ENCODE measurements at regions not wholly inside any gene's neighbourhood (a gene's known extent, or its start where the extent isn't known, plus 50 kb on each side); places are given as distances from the start of the nearest gene placed in this dataset.

DNA sequence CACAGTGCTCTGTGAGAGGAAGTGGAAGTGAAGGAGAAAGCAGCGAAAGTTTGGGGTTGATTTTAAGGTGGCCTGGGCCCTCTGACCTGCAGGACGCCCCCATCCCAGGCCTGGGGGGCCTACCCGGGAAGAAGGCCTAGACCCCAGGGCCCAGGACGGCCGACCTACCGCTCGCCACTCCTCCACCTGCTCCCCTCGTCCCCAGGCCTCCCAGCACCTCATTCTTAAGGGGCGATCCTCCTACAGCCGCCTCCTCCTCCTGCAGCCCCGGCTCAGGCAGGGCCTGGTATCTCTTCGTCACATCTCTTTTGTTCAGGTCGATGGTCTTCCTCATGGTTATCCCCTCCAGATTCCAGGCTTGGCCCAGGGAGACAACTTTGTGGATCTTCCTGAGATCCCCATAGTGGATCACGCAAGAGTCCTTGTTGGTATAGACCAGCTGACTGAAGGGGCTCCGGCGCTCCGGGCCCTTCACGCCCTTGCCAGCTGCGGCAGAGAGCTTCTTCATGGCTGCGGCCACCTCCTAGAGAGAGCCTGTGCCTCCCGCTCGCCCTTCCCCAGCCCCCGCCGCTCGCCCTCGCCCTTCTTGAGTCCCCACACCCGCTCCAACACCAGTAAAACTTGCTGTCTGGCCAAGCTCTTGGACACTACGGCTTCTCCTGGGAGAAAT, 117.5 kb downstream of the OR13A1 start:
- no peaks in the 10 kb centered on the region for H3K27me3 Mint-ChIP-seq
- no peaks in the 10 kb centered on the region for H3K9me3 Mint-ChIP-seq
- intact Hi-C loops (cut with micrococcal nuclease): no loop called here
- no peaks in the 10 kb centered on the region for H3K4me1 Mint-ChIP-seq (ENCODE audit: low read depth)
- no peak overlapping the region for H3K27ac Mint-ChIP-seq
- H3K4me3 Mint-ChIP-seq: no peak overlapping the region
- H3K36me3 Mint-ChIP-seq (ENCODE audit: low read depth): no peaks in the 10 kb centered on the region

DNA sequence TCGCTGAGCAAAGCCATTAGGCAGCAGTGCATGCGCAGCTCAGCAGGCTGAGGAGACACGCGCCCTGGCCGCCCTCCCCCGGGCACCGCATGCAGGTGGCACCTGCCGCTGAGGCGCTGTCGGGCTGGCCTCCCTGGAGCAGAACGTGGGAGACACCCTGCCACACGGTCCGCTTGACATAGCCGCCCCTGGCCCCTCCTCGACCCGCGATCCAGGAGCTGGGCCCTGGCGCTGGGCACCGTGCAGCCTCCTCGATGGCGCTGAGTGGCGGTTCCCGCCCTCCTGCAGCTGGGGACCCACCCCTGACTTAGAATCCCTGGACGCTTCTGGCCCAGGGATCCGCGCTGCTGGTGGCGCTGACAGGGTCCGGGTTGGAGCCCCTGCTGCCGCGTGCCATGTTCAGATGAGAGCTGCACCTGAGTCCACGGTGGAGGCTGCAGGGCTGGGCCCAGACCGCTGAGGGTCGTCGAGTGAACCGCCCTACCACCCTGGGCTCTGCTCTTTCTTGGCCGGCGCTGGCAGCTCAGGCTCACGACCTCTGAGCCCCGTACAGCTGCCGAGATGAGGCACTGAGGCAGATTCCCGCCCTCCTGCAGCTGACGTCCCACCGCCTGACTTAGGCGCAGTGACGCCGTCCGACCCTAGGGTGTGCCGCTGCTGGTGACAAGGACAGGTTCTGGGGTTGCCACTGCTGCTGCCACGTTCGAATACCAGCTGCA, 116.8 kb downstream of the OR13A1 start:
- no peak overlapping the region for H3K4me3 Mint-ChIP-seq
- H3K36me3 Mint-ChIP-seq (ENCODE audit: low read depth): no peaks in the 10 kb centered on the region

DNA sequence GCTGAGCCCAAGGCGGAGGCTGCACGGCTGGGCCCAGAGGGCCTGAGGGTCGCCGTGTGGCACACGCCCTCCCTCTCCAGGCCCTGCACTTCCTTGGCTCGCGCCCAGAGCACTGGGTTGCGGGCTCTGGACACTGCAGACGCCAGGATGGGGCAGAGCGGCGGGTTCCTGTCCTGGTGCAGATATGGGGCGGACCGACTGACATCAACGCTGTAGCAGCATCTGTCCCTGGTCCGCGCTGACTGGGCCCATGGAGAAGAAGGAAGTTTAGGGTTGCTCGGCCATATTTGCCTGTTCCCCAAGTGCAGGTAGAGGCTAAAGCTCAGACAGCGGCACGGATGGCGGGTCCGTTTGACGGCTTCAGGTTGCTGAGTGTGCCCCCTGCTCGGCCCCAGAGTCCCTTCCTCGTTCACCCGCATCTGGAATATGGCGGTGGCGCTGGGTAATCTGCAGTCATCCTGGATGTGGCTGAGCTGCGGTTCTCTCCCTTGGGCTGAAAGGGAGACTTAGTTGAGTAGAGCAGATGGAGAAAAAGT, 116.1 kb downstream of the OR13A1 start:
- Mint-ChIP-seq H3K9me3 (no peaks in the 10 kb centered on the region), H3K27me3 (no peaks in the 10 kb centered on the region), H3K36me3 (ENCODE audit: low read depth) (no peaks in the 10 kb centered on the region), H3K4me1 (ENCODE audit: low read depth) (no peaks in the 10 kb centered on the region), H3K27ac (no peak overlapping the region), H3K4me3 (no peak overlapping the region)
- intact Hi-C loops (cut with micrococcal nuclease): no loop called here

More for the DNA sequence above, 116.8 kb downstream of the OR13A1 start:
- intact Hi-C loops (cut with micrococcal nuclease): no loop called here
- H3K27me3 Mint-ChIP-seq: no peaks in the 10 kb centered on the region
- H3K27ac Mint-ChIP-seq: no peak overlapping the region
- no peaks in the 10 kb centered on the region for H3K4me1 Mint-ChIP-seq (ENCODE audit: low read depth)
- no peaks in the 10 kb centered on the region for H3K9me3 Mint-ChIP-seq

DNA sequence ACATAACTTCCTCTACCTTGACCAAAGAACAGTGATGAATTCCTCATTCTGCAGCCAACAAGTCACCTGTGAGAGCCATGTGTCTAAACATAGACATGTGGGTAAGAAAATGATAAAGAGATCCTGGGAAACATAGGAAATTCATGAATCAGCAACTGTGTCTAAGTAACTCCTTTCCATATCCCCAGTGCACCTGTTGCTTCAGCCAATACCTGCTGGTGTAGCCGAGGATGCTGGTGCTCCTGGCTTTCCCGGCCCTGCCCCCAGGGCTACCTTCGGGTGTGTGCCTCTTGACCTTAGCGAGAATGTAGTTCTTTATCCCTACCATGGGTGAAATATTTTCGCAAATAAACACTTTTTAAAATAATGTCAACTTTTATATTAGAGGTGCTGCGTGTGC, 114.1 kb downstream of the OR13A1 start:
- H3K4me3 Mint-ChIP-seq: no peak overlapping the region
- no peaks in the 10 kb centered on the region for H3K27me3 Mint-ChIP-seq
- H3K36me3 Mint-ChIP-seq (ENCODE audit: low read depth): no peaks in the 10 kb centered on the region
- H3K27ac Mint-ChIP-seq: no peak overlapping the region
- intact Hi-C loops (cut with micrococcal nuclease): no loop called here
- no peaks in the 10 kb centered on the region for H3K9me3 Mint-ChIP-seq
- H3K4me1 Mint-ChIP-seq (ENCODE audit: low read depth): no peaks in the 10 kb centered on the region

DNA sequence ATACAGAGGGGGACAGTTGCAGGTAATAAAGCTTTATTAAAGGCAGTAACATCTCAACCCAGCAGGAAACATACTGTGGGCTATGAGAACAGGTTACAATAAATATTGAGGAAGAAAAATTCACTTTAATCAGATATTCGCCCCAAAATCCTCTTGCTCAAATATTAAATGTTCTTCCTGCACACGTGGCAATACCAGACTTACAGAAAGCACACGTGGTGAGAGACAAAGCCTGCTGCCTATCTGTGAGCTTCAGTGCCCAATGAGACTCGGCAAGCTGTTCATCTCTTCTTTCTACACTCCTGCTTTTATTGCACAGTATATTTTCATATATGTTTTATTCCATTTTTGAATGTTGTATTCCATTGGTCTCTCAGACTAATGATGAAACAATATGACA, 113.2 kb downstream of the OR13A1 start:
- H3K27me3 Mint-ChIP-seq: no peaks in the 10 kb centered on the region
- no peaks in the 10 kb centered on the region for H3K4me1 Mint-ChIP-seq (ENCODE audit: low read depth)
- no peak overlapping the region for H3K27ac Mint-ChIP-seq
- H3K4me3 Mint-ChIP-seq: no peak overlapping the region
- H3K36me3 Mint-ChIP-seq (ENCODE audit: low read depth): no peaks in the 10 kb centered on the region
- H3K9me3 Mint-ChIP-seq: no peaks in the 10 kb centered on the region
- intact Hi-C loops (cut with micrococcal nuclease): no loop called here

DNA sequence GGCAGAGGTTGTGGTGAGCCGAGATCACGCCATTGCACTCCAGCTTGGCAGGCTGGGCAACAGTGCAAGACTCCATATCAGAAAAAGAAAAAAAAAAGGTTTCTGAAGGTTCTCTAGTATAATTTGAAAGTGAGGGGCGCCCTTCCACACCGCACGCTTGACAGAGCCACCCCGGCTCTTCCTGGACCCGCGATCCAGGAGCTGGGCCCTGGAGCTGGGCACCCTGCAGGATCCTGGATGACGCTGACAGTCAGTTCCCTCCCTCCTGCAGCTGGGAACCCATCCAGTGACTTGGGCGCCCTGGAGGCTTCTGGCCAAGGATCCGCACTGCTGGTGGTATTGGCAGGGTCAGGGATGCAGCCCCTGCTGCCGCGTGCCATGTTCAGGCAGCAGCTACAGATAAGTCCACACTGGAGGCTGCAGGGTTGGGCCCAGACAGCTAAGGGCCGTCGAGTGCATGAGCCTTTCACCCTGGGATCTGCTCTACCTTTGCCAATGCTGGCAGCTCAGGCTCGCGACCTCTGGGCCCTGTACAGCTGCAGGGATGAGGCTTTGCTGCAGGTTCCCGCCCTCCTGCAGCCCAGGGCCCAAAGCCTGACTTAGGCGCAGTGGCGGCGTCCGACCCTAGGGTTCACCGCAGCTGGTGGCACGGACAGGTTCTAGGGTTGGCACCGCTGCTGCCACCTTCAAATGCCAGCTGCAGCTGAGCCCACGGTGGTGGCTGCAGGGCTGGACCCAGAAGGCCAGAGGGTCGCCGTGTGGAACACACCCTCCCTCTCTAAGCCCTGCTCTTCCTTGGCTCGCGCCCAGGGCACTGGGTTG, 110.2 kb downstream of the OR13A1 start:
- H3K4me3 Mint-ChIP-seq: no peak overlapping the region
- peaks cover 2% of the 10 kb centered on the region for H3K27me3 Mint-ChIP-seq
- intact Hi-C loops (cut with micrococcal nuclease): no loop called here
- no peak overlapping the region for H3K27ac Mint-ChIP-seq
- no peaks in the 10 kb centered on the region for H3K4me1 Mint-ChIP-seq (ENCODE audit: low read depth)
- peaks cover 22% of the 10 kb centered on the region for H3K9me3 Mint-ChIP-seq
- H3K36me3 Mint-ChIP-seq (ENCODE audit: low read depth): no peaks in the 10 kb centered on the region

DNA sequence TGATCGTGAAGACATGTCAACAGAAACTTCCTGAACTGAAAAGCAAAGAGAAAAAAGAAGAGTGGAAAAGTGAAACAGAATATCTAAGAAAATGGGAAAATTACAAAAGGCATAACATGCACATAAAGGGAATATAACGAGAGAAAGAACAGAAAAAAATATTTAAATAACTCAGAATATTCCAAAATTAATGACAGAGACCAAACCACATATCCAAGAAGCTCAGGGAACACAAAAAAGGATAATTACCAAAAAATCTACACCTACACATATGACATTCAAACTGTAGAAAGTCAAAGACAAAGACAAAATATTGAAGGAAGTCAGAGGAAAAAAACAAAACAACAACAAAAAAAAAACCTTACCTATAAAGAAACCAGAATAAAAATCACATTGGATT, 105.5 kb downstream of the OR13A1 start:
- Mint-ChIP-seq H3K27ac (no peak overlapping the region), H3K9me3 (peaks cover 22% of the 10 kb centered on the region), H3K4me1 (ENCODE audit: low read depth) (no peaks in the 10 kb centered on the region), H3K27me3 (peaks cover 4% of the 10 kb centered on the region), H3K4me3 (no peak overlapping the region), H3K36me3 (ENCODE audit: low read depth) (no peaks in the 10 kb centered on the region)
- intact Hi-C loops (cut with micrococcal nuclease): no loop called here

DNA sequence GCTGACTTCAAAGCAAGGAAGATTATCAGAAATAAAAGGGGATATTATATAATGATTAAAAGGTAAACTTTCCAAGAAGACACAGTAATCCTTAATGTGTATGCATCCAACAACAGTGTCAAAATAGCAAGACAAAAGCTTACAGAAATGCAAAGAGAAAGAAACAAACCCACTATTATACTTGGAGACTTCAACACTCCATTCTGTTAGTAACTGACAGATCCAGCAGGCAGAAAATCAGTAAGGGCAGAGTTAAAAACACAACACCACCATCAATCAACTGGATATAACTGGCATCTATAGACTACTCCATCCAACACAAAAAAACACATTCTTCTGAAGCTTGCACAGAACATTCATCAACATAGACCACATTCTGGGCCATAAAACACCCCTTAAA, 103.8 kb downstream of the OR13A1 start:
- Mint-ChIP-seq H3K9me3 (peaks cover 22% of the 10 kb centered on the region), H3K27me3 (peaks cover 4% of the 10 kb centered on the region), H3K4me3 (no peak overlapping the region), H3K27ac (no peak overlapping the region), H3K4me1 (ENCODE audit: low read depth) (no peaks in the 10 kb centered on the region), H3K36me3 (ENCODE audit: low read depth) (no peaks in the 10 kb centered on the region)
- intact Hi-C loops (cut with micrococcal nuclease): no loop called here

DNA sequence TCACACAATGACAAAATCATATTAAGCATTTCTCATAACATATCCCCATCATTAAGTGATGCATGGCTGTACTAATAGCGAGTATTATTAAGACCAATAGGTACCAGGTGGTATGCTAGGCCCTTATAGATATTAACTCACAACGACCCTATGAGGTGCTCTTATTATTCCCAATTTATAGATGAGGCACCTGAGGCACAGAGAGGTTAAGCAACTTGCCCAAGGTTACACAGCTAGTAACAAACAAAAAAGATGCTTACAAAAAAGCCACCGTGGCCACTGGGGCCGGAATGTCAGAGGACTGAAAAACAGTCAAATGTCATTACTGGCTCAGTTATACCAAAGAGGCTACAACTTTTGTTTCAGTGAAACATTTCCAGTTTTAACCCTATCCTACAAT, 96.0 kb downstream of the OR13A1 start:
- Mint-ChIP-seq H3K9me3 (no peaks in the 10 kb centered on the region), H3K27ac (no peak overlapping the region), H3K4me3 (no peak overlapping the region), H3K4me1 (ENCODE audit: low read depth) (no peaks in the 10 kb centered on the region), H3K27me3 (no peaks in the 10 kb centered on the region), H3K36me3 (ENCODE audit: low read depth) (no peaks in the 10 kb centered on the region)
- intact Hi-C loops (cut with micrococcal nuclease): no loop called here

DNA sequence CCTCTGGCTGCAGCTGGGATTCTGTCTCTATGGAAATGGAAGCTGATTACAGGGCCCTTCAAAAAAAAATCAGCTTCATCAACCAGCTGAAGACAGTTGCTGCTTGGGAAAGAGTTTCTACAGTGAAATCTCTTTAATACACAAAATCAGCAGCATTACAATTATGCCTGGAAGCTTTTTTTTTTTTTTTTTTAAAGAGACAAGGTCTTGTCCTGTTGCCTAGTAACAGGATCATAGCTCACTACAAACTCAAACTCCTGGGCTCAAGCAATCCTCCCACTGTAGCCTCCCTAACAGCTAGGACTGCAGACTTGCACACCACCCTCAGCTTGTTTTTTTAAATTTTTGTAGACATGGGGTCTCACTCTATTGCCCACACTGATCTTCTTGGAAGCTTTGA, 94.5 kb downstream of the OR13A1 start:
- intact Hi-C loops (cut with micrococcal nuclease): no loop called here
- Mint-ChIP-seq H3K4me1 (ENCODE audit: low read depth) (no peaks in the 10 kb centered on the region), H3K27me3 (peaks cover 4% of the 10 kb centered on the region), H3K4me3 (no peak overlapping the region), H3K36me3 (ENCODE audit: low read depth) (no peaks in the 10 kb centered on the region), H3K27ac (no peak overlapping the region), H3K9me3 (no peaks in the 10 kb centered on the region)

DNA sequence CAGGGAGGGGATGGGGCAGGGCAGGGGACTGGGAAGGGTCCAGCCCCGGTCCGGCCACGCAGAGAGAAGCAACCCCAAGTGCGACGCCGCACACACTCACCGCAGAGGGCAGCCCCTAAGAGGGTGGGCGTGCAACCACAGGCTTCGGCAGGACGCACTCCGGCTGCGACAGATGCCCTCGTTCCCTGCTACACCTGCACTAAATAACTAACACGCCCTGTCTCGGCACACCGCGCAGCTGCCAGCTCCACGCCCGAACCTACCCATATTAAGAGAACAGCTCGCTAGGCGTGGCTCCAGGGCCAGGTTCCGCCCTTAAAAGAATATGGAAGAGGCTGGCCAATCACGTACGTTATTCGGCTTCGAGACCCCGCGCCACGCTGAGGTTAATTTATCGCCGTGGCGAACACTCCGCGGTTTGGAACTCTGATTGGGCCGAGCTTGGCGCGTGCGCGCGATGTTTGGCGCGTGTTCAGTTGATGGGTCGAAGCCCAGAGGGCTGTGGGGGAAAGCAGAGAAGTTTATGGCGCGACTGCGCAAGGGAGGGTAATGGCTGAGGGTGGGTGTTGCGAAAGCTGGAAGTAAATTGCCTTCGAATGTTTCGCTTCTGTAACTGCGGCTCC, 91.1 kb downstream of the OR13A1 start:
- no peak overlapping the region for H3K4me3 Mint-ChIP-seq
- no peaks in the 10 kb centered on the region for H3K36me3 Mint-ChIP-seq (ENCODE audit: low read depth)
- H3K27me3 Mint-ChIP-seq: peaks cover 14% of the 10 kb centered on the region
- H3K27ac Mint-ChIP-seq: no peak overlapping the region
- peaks cover 2% of the 10 kb centered on the region for H3K9me3 Mint-ChIP-seq
- H3K4me1 Mint-ChIP-seq (ENCODE audit: low read depth): peaks cover 7% of the 10 kb centered on the region
- intact Hi-C loops (cut with micrococcal nuclease): no loop called here

DNA sequence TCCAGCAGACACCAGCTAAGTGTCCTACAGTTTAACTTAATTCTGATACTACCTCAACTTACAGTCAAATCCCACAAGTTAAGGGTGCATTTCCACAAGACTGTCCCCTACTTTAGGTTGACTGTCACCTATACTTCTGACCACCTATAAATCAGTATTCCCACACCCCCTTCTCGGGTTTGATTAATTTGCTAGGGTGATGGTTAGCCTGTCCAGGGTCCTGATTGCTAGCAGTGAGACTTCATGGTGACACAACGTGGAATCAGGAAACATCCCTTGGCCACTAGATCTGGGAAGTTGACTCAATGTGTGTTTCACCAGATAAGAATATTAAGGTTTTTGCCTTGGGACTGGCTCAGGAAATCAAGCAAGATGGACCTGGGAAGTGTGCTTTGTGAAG, 88.4 kb downstream of the OR13A1 start:
- intact Hi-C loops (cut with micrococcal nuclease): no loop called here

DNA sequence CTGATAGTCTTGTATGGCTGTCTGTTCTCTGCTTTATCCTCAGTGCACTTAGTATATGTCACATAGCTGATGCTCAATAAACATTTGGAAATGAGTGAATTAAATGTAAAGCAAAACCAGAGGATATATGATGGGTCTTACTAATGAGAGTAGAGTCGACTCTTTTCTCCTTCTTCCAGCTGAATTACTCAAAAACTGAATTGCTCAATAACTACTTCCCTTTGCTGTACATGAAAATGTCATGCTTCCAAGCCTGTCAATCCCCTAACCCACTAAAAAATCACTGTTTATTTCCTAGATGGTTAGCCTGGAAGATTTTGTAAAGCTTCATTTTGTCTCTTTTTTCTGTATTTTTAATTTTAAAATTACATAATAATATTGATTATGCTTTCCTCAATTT, 88.0 kb downstream of the OR13A1 start:
- Mint-ChIP-seq H3K27me3 (peaks cover 14% of the 10 kb centered on the region), H3K4me1 (ENCODE audit: low read depth) (peaks cover 7% of the 10 kb centered on the region), H3K27ac (no peak overlapping the region), H3K9me3 (peaks cover 15% of the 10 kb centered on the region), H3K36me3 (ENCODE audit: low read depth) (no peaks in the 10 kb centered on the region), H3K4me3 (no peak overlapping the region)
- intact Hi-C loops (cut with micrococcal nuclease): no loop called here

More for the DNA sequence above, 88.4 kb downstream of the OR13A1 start:
- Mint-ChIP-seq H3K36me3 (ENCODE audit: low read depth) (no peaks in the 10 kb centered on the region), H3K4me1 (ENCODE audit: low read depth) (peaks cover 7% of the 10 kb centered on the region), H3K27me3 (peaks cover 14% of the 10 kb centered on the region), H3K27ac (no peak overlapping the region), H3K4me3 (no peak overlapping the region), H3K9me3 (peaks cover 15% of the 10 kb centered on the region)

DNA sequence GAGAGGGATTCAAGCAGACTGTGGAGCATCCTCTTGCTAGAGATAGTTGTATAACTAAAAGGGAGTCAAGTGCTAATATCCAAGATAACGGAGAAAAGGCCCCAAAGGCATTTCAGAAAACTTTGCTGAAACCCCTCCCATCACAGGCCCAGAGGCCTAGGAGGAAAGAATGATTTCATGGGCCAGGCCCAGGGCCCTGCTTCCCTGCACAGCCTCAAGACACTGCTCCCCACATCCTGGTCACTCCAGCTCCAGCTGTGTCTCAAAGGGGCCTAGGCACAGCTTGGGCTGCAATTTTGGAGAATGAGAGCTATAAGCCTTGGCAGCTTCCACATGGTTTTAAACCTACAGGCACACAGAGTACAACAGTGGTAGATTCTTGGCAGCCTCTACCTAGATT, 85.6 kb downstream of the OR13A1 start:
- Mint-ChIP-seq H3K9me3 (peaks cover 15% of the 10 kb centered on the region), H3K27ac (no peak overlapping the region), H3K4me1 (ENCODE audit: low read depth) (peaks cover 7% of the 10 kb centered on the region), H3K4me3 (no peak overlapping the region), H3K36me3 (ENCODE audit: low read depth) (no peaks in the 10 kb centered on the region), H3K27me3 (peaks cover 14% of the 10 kb centered on the region)
- intact Hi-C loops (cut with micrococcal nuclease): no loop called here

All from dendritic cell treated with granulocyte-macrophage colony-stimulating factor and Interleukin-4, amounts not matched to agents 40 ng/mL and 50 ng/mL, for 4 days (primary cell).